Sigmoid colon (tissue), 6 donors: ENCODE measurements at regions not wholly inside any gene's neighbourhood (a gene's known extent, or its start where the extent isn't known, plus 50 kb on each side); places are given as distances from the start of the nearest gene placed in this dataset.

Experiments
- DNase-seq: peaks from one replicate; pipeline ENCODE4 v3.0.0-alpha.2; 2019
- H3K27ac ChIP-seq, 4 donors: fragments of 200-600 bp; sonication (generic); one replicate each; pipeline ENCODE4 v1.5.1; 2016 to 2019; ENCODE audit warnings: mild to moderate bottlenecking in 1 of 4
- H3K27me3 ChIP-seq, 3 donors: fragments of 200-600 bp; sonication (generic); one replicate each; pipeline ENCODE4 v1.5.1; 2019; ENCODE audit warnings: mild to moderate bottlenecking in 1 of 3
- H3K36me3 ChIP-seq, 4 donors: fragments of 200-600 bp; sonication (generic); one replicate each; pipeline ENCODE4 v1.5.1; 2016 to 2019
- H3K4me1 ChIP-seq, 4 donors: fragments of 200-600 bp; sonication (generic); one replicate each; pipeline ENCODE4 v1.5.1; 2017 to 2019
- H3K4me3 ChIP-seq, 4 donors: fragments of 200-600 bp; sonication (generic); one replicate each; pipeline ENCODE4 v1.5.1; 2017 to 2019; ENCODE audit warnings: mild to moderate bottlenecking in 2 of 4, moderate library complexity in 1 of 4
- H3K9me3 ChIP-seq, 4 donors: fragments of 200-600 bp in 3 of 4; sonication (generic) in 3 of 4; one replicate each; pipeline versions ENCODE4 v1.5.1 to v1.6.1; 2013 to 2019
- CTCF ChIP-seq, 4 experiments: fragments of 450-650 bp in 3 of 4; fragments of 200-600 bp in 1 of 4; IDR thresholded peaks; one replicate each; pipeline ENCODE4 v1.5.1; 2016 to 2019; ENCODE audit warnings: antibody characterized with exemption in 4 of 4, mild to moderate bottlenecking in 3 of 4, moderate library complexity in 2 of 4
- EP300 ChIP-seq, 4 donors: sonication (generic); formaldehyde crosslinking; IDR thresholded peaks; one replicate each; pipeline ENCODE4 v1.6.1; 2017; ENCODE audit warnings: antibody characterized with exemption in 4 of 4
- POLR2A ChIP-seq, 2 donors: fragments of 450-650 bp; IDR thresholded peaks; one replicate each; pipeline ENCODE4 v1.6.1; 2016; ENCODE audit warnings: antibody characterized with exemption in 2 of 2, mild to moderate bottlenecking in 2 of 2, moderate library complexity in 2 of 2
- POLR2AphosphoS5 ChIP-seq, 4 donors: sonication (generic); formaldehyde crosslinking; IDR thresholded peaks; one replicate each; pipeline ENCODE4 v1.6.1; 2017; ENCODE audit warnings: antibody characterized with exemption in 4 of 4
- WGBS, 2 donors: extraction: QIAGEN DNeasy Blood & Tissue Kit; methylation state at CpG; one replicate each; pipeline ENCODE4 v1.1.7; 2013; 5-methylcytosine and 5-hydroxymethylcytosine counted together
- intact Hi-C: fragments of 100-400 bp; cut with DNase I; formaldehyde crosslinking; loops from one replicate; pipeline ENCODE4 v1.15.1; 2023
- donor health status: healthy with polysubstance abuse.
- donor health status: healthy.

DNA sequence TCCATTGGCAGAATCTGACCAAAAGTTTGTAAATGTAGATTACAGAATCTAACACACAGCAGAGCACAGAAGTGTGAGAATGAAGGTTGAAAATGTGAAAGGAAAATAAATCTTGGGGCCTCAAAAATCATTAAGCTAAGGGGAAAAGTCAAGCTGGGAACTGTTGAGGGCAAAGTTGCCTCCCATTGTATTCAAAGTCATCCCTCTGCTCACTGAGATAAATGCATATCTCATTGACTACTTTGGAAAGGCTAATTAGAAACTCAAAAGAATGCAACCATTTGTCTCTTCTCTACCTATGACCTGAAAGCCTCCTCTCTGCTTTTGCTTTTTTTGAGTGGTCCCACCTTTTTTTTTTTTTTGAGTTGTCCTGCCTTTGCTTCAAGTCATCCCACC, 97.4 kb upstream of the ATF7IP start:
- intact Hi-C loops = no loop called here
- DNase-seq = no peak

DNA sequence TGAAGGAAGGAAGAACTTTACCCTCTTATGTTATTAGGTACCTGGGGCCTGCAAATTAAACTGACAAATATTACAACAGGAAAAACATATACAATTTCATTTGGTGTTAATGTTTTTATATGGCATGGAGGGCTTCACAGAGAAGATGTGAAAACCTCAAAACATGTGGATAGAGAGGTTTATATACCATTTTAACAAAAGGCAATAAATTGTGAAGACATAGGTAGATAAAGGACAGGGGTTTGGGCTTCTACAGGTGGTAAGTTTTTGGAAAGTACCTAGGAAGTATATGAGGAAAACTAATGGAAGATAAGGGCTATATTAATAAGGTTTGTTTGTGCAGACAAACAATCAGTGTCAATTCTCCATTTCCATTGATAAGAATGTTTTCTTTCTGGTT, 95.1 kb upstream of the ATF7IP start:
- Histone ChIP-seq H3K27ac (no peak overlapping the region), H3K4me1 (peaks cover 0 to 9% (median 7%) of the 10 kb centered on the region in 4 donors), H3K36me3 (no peaks in the 10 kb centered on the region), H3K27me3 (no peaks in the 10 kb centered on the region), H3K9me3 (peaks cover 0 to 5% (median 1%) of the 10 kb centered on the region in 4 donors), H3K4me3 (no peak overlapping the region)
- TF ChIP-seq CTCF (IDR thresholded peaks at IDR 0.05) = no peak
- no peak for TF ChIP-seq EP300 (IDR thresholded peaks at IDR 0.05)
- no peak for TF ChIP-seq POLR2AphosphoS5 (IDR thresholded peaks at IDR 0.05)
- no peak for TF ChIP-seq POLR2A (IDR thresholded peaks at IDR 0.05)
- intact Hi-C loops = no loop called here
- no peak for DNase-seq

More for the DNA sequence above, 97.4 kb upstream of the ATF7IP start:
- H3K9me3 ChIP-seq = peaks cover 0 to 15% (median 5%) of the 10 kb centered on the region in 4 donors
- no peak overlapping the region for H3K4me3 ChIP-seq
- TF ChIP-seq POLR2A (IDR thresholded peaks at IDR 0.05) (no peak), POLR2AphosphoS5 (IDR thresholded peaks at IDR 0.05) (no peak), CTCF (IDR thresholded peaks at IDR 0.05) (no peak), EP300 (IDR thresholded peaks at IDR 0.05) (no peak)
- H3K4me1 ChIP-seq = peaks cover 0 to 4% (median 2%) of the 10 kb centered on the region in 4 donors
- H3K27me3 ChIP-seq = no peaks in the 10 kb centered on the region
- no peaks in the 10 kb centered on the region for H3K36me3 ChIP-seq
- H3K27ac ChIP-seq = no peak overlapping the region

- peak overlapping the region in 3 of 4 donors; percentile 13 to 39 (median 26) for H3K27ac ChIP-seq
- WGBS, 2 donors = 18 to 30% methylated on average over 8 of the region's 8 CpGs
Measured at GRCh38 chr12:14272956-14273912, 92.2 kb upstream of the ATF7IP start.

DNA sequence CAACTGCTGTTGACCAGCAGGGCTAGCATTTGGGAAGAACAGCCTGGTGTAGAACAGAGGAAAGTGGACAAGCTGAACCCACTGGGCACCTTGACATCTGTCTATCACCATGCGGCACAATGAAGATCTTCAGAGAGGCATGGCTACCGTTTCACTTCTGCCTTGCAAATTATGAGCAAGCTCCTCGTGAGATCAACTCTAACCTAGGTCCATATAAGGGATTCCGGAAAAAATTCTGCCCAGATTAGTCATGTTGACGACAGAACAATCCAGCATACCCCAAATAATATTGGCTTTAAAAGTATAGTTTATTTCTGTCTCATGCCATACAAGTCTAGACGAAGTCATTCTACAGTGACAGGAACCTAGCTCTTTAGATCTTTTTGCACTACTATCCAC, 91.6 kb upstream of the ATF7IP start:
- WGBS, 2 donors = 87 to 91% methylated on average over 6 of the region's 6 CpGs
- Histone ChIP-seq H3K4me3 (no peak overlapping the region), H3K27me3 (no peaks in the 10 kb centered on the region), H3K4me1 (peaks cover 0 to 9% (median 7%) of the 10 kb centered on the region in 4 donors), H3K9me3 (peaks cover 0 to 5% (median 1%) of the 10 kb centered on the region in 4 donors), H3K27ac (peak overlapping the region in 2 of 4 donors; percentile 13 to 39), H3K36me3 (no peaks in the 10 kb centered on the region)
- DNase-seq = no peak
- TF ChIP-seq CTCF (IDR thresholded peaks at IDR 0.05) (no peak), POLR2AphosphoS5 (IDR thresholded peaks at IDR 0.05) (no peak), EP300 (IDR thresholded peaks at IDR 0.05) (no peak), POLR2A (IDR thresholded peaks at IDR 0.05) (no peak)
- intact Hi-C loops = no loop called here

More at GRCh38 chr12:14272956-14273912, 92.2 kb upstream of the ATF7IP start:
- Histone ChIP-seq H3K9me3 (peaks cover 0 to 5% (median 1%) of the 10 kb centered on the region in 4 donors), H3K36me3 (no peaks in the 10 kb centered on the region), H3K4me1 (peaks cover 0 to 9% (median 7%) of the 10 kb centered on the region in 4 donors), H3K27me3 (no peaks in the 10 kb centered on the region), H3K4me3 (no peak overlapping the region)
- intact Hi-C loops = no loop called here
- TF ChIP-seq POLR2AphosphoS5 (IDR thresholded peaks at IDR 0.05) (no peak), CTCF (IDR thresholded peaks at IDR 0.05) (no peak), EP300 (IDR thresholded peaks at IDR 0.05) (no peak), POLR2A (IDR thresholded peaks at IDR 0.05) (no peak)
- no peak for DNase-seq
